ENCODE measurements at regions not wholly inside any gene's neighbourhood (a gene's known extent, or its start where the extent isn't known, plus 50 kb on each side); places are given as distances from the start of the nearest gene placed in this dataset.

- no peak for DNase-seq (ENCODE audit: low read depth in 2 of 2)
- Histone ChIP-seq H3K9ac (ENCODE audit: insufficient read depth, low read length) (no peak overlapping the region), H3K27ac (ENCODE audit: insufficient read depth, low read length) (no peak overlapping the region)
Measured at GRCh38 chr3:139099968-139100817, 55.5 kb upstream of the PRR23C start.

DNA sequence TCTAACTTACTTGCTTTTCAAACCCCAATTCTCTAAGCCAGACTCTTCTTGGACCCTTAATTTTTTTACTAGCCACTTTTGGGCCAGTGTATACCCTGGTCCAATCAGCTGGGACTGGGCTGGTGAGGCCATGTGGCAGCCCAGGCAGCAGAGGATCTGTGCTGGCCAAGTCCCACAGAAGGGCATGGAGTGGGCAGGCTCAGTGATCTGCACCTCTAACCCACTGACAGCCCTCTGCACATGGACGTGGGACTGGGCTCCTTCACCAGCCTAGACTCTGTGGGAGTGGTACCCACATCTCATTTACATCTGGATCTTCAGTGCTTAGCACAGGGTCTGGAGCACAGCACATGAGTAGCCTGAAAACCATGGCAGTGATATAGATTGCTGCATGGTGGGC is 56.1 kb upstream of the PRR23C start:
- no peak for TF ChIP-seq EZH2 (IDR thresholded peaks at IDR 0.05; ENCODE audit: low read length, missing control alignments)
- TF ChIP-seq, protein P1, sequence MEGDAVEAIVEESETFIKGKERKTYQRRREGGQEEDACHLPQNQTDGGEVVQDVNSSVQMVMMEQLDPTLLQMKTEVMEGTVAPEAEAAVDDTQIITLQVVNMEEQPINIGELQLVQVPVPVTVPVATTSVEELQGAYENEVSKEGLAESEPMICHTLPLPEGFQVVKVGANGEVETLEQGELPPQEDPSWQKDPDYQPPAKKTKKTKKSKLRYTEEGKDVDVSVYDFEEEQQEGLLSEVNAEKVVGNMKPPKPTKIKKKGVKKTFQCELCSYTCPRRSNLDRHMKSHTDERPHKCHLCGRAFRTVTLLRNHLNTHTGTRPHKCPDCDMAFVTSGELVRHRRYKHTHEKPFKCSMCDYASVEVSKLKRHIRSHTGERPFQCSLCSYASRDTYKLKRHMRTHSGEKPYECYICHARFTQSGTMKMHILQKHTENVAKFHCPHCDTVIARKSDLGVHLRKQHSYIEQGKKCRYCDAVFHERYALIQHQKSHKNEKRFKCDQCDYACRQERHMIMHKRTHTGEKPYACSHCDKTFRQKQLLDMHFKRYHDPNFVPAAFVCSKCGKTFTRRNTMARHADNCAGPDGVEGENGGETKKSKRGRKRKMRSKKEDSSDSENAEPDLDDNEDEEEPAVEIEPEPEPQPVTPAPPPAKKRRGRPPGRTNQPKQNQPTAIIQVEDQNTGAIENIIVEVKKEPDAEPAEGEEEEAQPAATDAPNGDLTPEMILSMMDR (conservative IDR thresholded peaks at IDR 0.05 in 1 of 2, IDR thresholded peaks at IDR 0.05 in 1 of 2; ENCODE audit: low read depth in 1 of 2, low read length in 2 of 2): no peak
- Histone ChIP-seq H3K36me3 (ENCODE audit: control insufficient read depth, insufficient read depth, low read length) (no peaks in the 10 kb centered on the region), H3K79me2 (ENCODE audit: control insufficient read depth, insufficient read depth, low read length) (no peaks in the 10 kb centered on the region), H3K9me3 (ENCODE audit: control insufficient read depth, insufficient read depth, low read depth, low read length) (no peaks in the 10 kb centered on the region), H4K20me1 (ENCODE audit: control insufficient read depth, extremely low read depth, insufficient read depth, low read length) (no peaks in the 10 kb centered on the region), H3K4me1 (ENCODE audit: control insufficient read depth, extremely low read depth, insufficient read depth, low read length) (no peaks in the 10 kb centered on the region), H3K9ac (ENCODE audit: insufficient read depth, low read length) (no peak overlapping the region), H3K4me2 (ENCODE audit: extremely low read depth, insufficient read depth, low read length) (no peak overlapping the region), H3K27me3 (ENCODE audit: control insufficient read depth, insufficient read depth, low read length) (no peaks in the 10 kb centered on the region), H3K27ac (ENCODE audit: insufficient read depth, low read length) (no peak overlapping the region), H3K4me3 (replicated peaks in 1 of 4; ENCODE audit: control extremely low read depth in 1 of 4, insufficient read depth in 1 of 4, low read depth in 3 of 4, low read length in 4 of 4) (no peak overlapping the region), H2AFZ (ENCODE audit: low read length) (no peak overlapping the region)
- DNase-seq (ENCODE audit: low read depth in 2 of 2): no peak

More at GRCh38 chr3:139099968-139100817, 55.5 kb upstream of the PRR23C start:
- TF ChIP-seq EZH2 (IDR thresholded peaks at IDR 0.05; ENCODE audit: low read length, missing control alignments): no peak
- TF ChIP-seq, protein P1 (conservative IDR thresholded peaks at IDR 0.05 in 1 of 2, IDR thresholded peaks at IDR 0.05 in 1 of 2; ENCODE audit: low read depth in 1 of 2, low read length in 2 of 2): no peak
- Histone ChIP-seq H3K9me3 (ENCODE audit: control insufficient read depth, insufficient read depth, low read depth, low read length) (no peaks in the 10 kb centered on the region), H3K4me1 (ENCODE audit: control insufficient read depth, extremely low read depth, insufficient read depth, low read length) (no peaks in the 10 kb centered on the region), H2AFZ (ENCODE audit: low read length) (no peak overlapping the region), H3K36me3 (ENCODE audit: control insufficient read depth, insufficient read depth, low read length) (no peaks in the 10 kb centered on the region), H3K4me2 (ENCODE audit: extremely low read depth, insufficient read depth, low read length) (no peak overlapping the region), H3K79me2 (ENCODE audit: control insufficient read depth, insufficient read depth, low read length) (no peaks in the 10 kb centered on the region), H3K27me3 (ENCODE audit: control insufficient read depth, insufficient read depth, low read length) (no peaks in the 10 kb centered on the region), H3K4me3 (replicated peaks in 1 of 4; ENCODE audit: control extremely low read depth in 1 of 4, insufficient read depth in 1 of 4, low read depth in 3 of 4, low read length in 4 of 4) (no peak overlapping the region), H4K20me1 (ENCODE audit: control insufficient read depth, extremely low read depth, insufficient read depth, low read length) (no peaks in the 10 kb centered on the region)

DNA sequence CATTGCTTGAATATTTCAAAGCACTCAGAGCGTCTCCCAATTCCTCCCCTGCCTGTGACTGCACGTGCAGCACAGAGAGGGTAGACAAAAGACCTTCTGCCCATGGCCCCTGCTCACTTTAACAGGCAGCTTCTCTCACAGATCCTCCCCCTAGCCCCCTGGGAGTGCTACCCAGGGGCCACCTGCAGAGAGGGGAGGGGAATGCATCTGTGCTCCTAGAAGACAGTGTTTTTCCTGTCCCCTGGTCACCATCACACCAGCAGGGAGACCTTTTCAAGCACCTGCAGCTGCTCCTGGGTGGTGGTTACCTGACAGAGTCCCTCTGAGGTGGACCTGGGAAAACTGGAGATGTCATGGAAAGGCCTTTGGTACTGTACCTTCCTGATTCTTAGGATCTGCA is 56.7 kb upstream of the PRR23C start:
- Histone ChIP-seq H3K9me3 (ENCODE audit: control insufficient read depth, insufficient read depth, low read depth, low read length) (no peaks in the 10 kb centered on the region), H3K4me2 (ENCODE audit: extremely low read depth, insufficient read depth, low read length) (no peak overlapping the region), H3K9ac (ENCODE audit: insufficient read depth, low read length) (no peak overlapping the region), H2AFZ (ENCODE audit: low read length) (no peak overlapping the region), H4K20me1 (ENCODE audit: control insufficient read depth, extremely low read depth, insufficient read depth, low read length) (no peaks in the 10 kb centered on the region), H3K4me1 (ENCODE audit: control insufficient read depth, extremely low read depth, insufficient read depth, low read length) (no peaks in the 10 kb centered on the region), H3K36me3 (ENCODE audit: control insufficient read depth, insufficient read depth, low read length) (no peaks in the 10 kb centered on the region), H3K79me2 (ENCODE audit: control insufficient read depth, insufficient read depth, low read length) (no peaks in the 10 kb centered on the region), H3K27me3 (ENCODE audit: control insufficient read depth, insufficient read depth, low read length) (peaks cover 1% of the 10 kb centered on the region), H3K4me3 (replicated peaks in 1 of 4; ENCODE audit: control extremely low read depth in 1 of 4, insufficient read depth in 1 of 4, low read depth in 3 of 4, low read length in 4 of 4) (no peak overlapping the region), H3K27ac (ENCODE audit: insufficient read depth, low read length) (no peak overlapping the region)
- TF ChIP-seq, protein P1 (conservative IDR thresholded peaks at IDR 0.05 in 1 of 2, IDR thresholded peaks at IDR 0.05 in 1 of 2; ENCODE audit: low read depth in 1 of 2, low read length in 2 of 2): no peak
- no peak for TF ChIP-seq EZH2 (IDR thresholded peaks at IDR 0.05; ENCODE audit: low read length, missing control alignments)
- DNase-seq (ENCODE audit: low read depth in 2 of 2): no peak

Measured in fibroblast of lung (primary cell).